Islet of Langerhans (tissue), 1 donor: ENCODE measurements at regions not wholly inside any gene's neighbourhood (a gene's known extent, or its start where the extent isn't known, plus 50 kb on each side); places are given as distances from the start of the nearest gene placed in this dataset.

ENCODE experiments used
- FAIRE-seq: peaks from one replicate; lab custom pipeline; 2011; peaks lifted over from hg19 to GRCh38; lab: Jason Lieb, UNC

GRCh38 chr4:147313108-147313507 is 167.8 kb upstream of the EDNRA start:
- FAIRE-seq: no peak

GRCh38 chr4:147318586-147318985 is 162.3 kb upstream of the EDNRA start:
- FAIRE-seq: no peak

- FAIRE-seq: no peak
These were observed 155.3 kb upstream of the EDNRA start for GRCh38 chr4:147325571-147325981.

- FAIRE-seq: no peak
These were observed 154.3 kb upstream of the EDNRA start for GRCh38 chr4:147326591-147326990.

GRCh38 chr4:147327322-147327721 is 153.6 kb upstream of the EDNRA start:
- FAIRE-seq: no peak

- no peak for FAIRE-seq
These were observed 152.7 kb upstream of the EDNRA start for GRCh38 chr4:147328189-147328588.

- no peak for FAIRE-seq
These were observed 152.0 kb upstream of the EDNRA start for GRCh38 chr4:147328756-147329446.

- FAIRE-seq: no peak
These were observed 148.8 kb upstream of the EDNRA start for GRCh38 chr4:147332091-147332490.

- FAIRE-seq: no peak
These were observed 146.4 kb upstream of the EDNRA start for GRCh38 chr4:147334478-147334877.

- no peak for FAIRE-seq
These were observed 145.7 kb upstream of the EDNRA start for GRCh38 chr4:147335183-147335582.

GRCh38 chr4:147336252-147336651 is 144.6 kb upstream of the EDNRA start:
- FAIRE-seq: no peak

GRCh38 chr4:147339100-147339499 is 141.8 kb upstream of the EDNRA start:
- FAIRE-seq: no peak

- FAIRE-seq: no peak
These were observed 140.8 kb upstream of the EDNRA start for GRCh38 chr4:147340111-147340510.

- no peak for FAIRE-seq
These were observed 140.2 kb upstream of the EDNRA start for GRCh38 chr4:147340591-147341120.

- no peak for FAIRE-seq
These were observed 137.2 kb upstream of the EDNRA start for GRCh38 chr4:147343692-147344091.

GRCh38 chr4:147345662-147346061 is 135.2 kb upstream of the EDNRA start:
- no peak for FAIRE-seq

GRCh38 chr4:147347217-147347616 is 133.7 kb upstream of the EDNRA start:
- no peak for FAIRE-seq

- no peak for FAIRE-seq
These were observed 131.7 kb upstream of the EDNRA start for GRCh38 chr4:147349193-147349592.

- FAIRE-seq: no peak
These were observed 129.7 kb upstream of the EDNRA start for GRCh38 chr4:147351083-147351787.

GRCh38 chr4:147354237-147354636 is 126.7 kb upstream of the EDNRA start:
- FAIRE-seq: no peak

- no peak for FAIRE-seq
These were observed 125.8 kb upstream of the EDNRA start for GRCh38 chr4:147355032-147355656.

- no peak for FAIRE-seq
These were observed 125.0 kb upstream of the EDNRA start for GRCh38 chr4:147355847-147356246.

GRCh38 chr4:147360301-147360700 is 120.6 kb upstream of the EDNRA start:
- FAIRE-seq: no peak
